ENCODE measurements at regions not wholly inside any gene's neighbourhood (a gene's known extent, or its start where the extent isn't known, plus 50 kb on each side); places are given as distances from the start of the nearest gene placed in this dataset.

- TF ChIP-seq POLR2AphosphoS5 (IDR thresholded peaks at IDR 0.05): no peak
- TF ChIP-seq, protein P1, sequence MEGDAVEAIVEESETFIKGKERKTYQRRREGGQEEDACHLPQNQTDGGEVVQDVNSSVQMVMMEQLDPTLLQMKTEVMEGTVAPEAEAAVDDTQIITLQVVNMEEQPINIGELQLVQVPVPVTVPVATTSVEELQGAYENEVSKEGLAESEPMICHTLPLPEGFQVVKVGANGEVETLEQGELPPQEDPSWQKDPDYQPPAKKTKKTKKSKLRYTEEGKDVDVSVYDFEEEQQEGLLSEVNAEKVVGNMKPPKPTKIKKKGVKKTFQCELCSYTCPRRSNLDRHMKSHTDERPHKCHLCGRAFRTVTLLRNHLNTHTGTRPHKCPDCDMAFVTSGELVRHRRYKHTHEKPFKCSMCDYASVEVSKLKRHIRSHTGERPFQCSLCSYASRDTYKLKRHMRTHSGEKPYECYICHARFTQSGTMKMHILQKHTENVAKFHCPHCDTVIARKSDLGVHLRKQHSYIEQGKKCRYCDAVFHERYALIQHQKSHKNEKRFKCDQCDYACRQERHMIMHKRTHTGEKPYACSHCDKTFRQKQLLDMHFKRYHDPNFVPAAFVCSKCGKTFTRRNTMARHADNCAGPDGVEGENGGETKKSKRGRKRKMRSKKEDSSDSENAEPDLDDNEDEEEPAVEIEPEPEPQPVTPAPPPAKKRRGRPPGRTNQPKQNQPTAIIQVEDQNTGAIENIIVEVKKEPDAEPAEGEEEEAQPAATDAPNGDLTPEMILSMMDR (IDR thresholded peaks at IDR 0.05): no peak
These were observed 409.4 kb downstream of the MED10 start for GRCh38 chr5:5968981-5969380.

Measured in breast epithelium (tissue), 3 donors.